ENCODE measurements at regions not wholly inside any gene's neighbourhood (a gene's known extent, or its start where the extent isn't known, plus 50 kb on each side); places are given as distances from the start of the nearest gene placed in this dataset.

DNA sequence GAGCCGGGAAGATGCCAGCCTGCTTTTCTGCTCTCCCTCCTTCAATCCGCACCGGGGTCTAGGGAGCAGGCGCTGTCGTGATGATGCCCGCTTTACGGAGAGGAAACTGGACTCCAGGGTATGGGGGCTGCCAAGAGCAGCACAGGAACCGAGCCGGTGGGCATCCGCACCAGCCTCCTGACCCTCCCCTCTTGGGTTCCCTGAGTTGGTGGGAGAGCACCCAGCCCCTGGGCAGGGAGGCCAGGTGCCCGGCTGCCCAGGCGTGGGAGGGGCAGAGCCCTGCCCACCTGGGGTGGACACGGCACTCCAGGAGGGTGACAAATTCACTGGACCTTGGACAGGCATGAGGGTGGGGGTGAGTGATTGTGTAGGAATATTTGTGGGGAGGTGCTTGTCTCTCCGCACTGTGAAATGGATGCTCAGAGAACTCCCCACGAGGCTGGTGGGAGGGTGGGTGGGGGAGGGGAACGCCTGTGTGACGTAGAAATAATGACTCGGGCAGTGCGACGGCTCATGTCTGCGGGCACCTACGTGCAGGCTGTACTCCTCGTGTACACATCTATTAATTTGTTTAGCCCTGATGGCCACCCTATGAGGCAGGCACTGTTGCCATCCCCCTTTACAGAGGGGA, 173.4 kb downstream of the BMP7 start:
- Histone ChIP-seq H3K9me3 (no peaks in the 10 kb centered on the region), H3K4me3 (no peak overlapping the region), H3K4me1 (peaks cover 0 to 9% (median 4%) of the 10 kb centered on the region in 6 donors), H3K27me3 (replicated peaks in 1 of 7) (peaks cover 0 to 51% (median 5%) of the 10 kb centered on the region in 7 donors), H3K36me3 (no peaks in the 10 kb centered on the region), H3K27ac (no peak overlapping the region)
- TF ChIP-seq POLR2A (IDR thresholded peaks at IDR 0.05) (no peak), POLR2AphosphoS5 (IDR thresholded peaks at IDR 0.05) (no peak)
- TF ChIP-seq, protein P1, sequence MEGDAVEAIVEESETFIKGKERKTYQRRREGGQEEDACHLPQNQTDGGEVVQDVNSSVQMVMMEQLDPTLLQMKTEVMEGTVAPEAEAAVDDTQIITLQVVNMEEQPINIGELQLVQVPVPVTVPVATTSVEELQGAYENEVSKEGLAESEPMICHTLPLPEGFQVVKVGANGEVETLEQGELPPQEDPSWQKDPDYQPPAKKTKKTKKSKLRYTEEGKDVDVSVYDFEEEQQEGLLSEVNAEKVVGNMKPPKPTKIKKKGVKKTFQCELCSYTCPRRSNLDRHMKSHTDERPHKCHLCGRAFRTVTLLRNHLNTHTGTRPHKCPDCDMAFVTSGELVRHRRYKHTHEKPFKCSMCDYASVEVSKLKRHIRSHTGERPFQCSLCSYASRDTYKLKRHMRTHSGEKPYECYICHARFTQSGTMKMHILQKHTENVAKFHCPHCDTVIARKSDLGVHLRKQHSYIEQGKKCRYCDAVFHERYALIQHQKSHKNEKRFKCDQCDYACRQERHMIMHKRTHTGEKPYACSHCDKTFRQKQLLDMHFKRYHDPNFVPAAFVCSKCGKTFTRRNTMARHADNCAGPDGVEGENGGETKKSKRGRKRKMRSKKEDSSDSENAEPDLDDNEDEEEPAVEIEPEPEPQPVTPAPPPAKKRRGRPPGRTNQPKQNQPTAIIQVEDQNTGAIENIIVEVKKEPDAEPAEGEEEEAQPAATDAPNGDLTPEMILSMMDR (IDR thresholded peaks at IDR 0.05 in 8 of 11, conservative IDR thresholded peaks at IDR 0.05 in 3 of 11), result no peak
- peak; percentile 19 for DNase-seq
- intact Hi-C loops (cut with DNase I; ENCODE audit: low total_unique reads), result loop anchor here (5.0 kb wide), 1 partner anchor 254 kb away; no protein-coding TSS in a partner anchor
- WGBS, 5 donors, result 78 to 87% (median 81%) methylated on average over 17 to 23 of the region's 23 CpGs

DNA sequence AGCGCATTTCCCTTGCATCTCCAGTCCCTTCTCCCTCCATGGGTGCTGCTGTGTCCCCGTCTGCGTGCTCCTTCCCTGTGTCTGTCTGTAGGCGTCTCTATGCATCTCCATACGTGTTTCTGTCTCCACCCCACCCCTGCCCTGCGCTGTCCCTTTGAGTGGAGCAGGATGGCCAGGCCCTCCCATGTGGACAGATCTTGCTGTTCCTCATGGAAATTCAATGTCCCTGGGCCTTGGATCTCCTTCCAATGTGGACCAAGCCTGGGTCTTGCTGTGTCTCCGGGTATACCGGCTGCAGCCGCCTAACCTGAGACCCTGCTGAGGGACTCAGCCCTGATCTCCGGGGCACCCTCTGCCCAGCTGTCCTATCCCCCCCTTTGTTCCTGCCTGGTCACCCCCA, 172.7 kb downstream of the BMP7 start:
- 85 to 94% (median 92%) methylated on average over 10 of the region's 10 CpGs for WGBS, 5 donors
- Histone ChIP-seq H3K4me1 (peaks cover 0 to 9% (median 4%) of the 10 kb centered on the region in 6 donors), H3K27ac (no peak overlapping the region), H3K36me3 (no peaks in the 10 kb centered on the region), H3K9me3 (no peaks in the 10 kb centered on the region), H3K4me3 (no peak overlapping the region), H3K27me3 (replicated peaks in 1 of 7) (peaks cover 0 to 48% (median 5%) of the 10 kb centered on the region in 7 donors)
- intact Hi-C loops (cut with DNase I; ENCODE audit: low total_unique reads), result loop anchor here (5.0 kb wide), 1 partner anchor 254 kb away; no protein-coding TSS in a partner anchor
- TF ChIP-seq, protein P1 (IDR thresholded peaks at IDR 0.05 in 8 of 11, conservative IDR thresholded peaks at IDR 0.05 in 3 of 11), result no peak
- TF ChIP-seq POLR2AphosphoS5 (IDR thresholded peaks at IDR 0.05), result no peak
- no peak for TF ChIP-seq POLR2A (IDR thresholded peaks at IDR 0.05)
- peak; percentile 47 for DNase-seq

DNA sequence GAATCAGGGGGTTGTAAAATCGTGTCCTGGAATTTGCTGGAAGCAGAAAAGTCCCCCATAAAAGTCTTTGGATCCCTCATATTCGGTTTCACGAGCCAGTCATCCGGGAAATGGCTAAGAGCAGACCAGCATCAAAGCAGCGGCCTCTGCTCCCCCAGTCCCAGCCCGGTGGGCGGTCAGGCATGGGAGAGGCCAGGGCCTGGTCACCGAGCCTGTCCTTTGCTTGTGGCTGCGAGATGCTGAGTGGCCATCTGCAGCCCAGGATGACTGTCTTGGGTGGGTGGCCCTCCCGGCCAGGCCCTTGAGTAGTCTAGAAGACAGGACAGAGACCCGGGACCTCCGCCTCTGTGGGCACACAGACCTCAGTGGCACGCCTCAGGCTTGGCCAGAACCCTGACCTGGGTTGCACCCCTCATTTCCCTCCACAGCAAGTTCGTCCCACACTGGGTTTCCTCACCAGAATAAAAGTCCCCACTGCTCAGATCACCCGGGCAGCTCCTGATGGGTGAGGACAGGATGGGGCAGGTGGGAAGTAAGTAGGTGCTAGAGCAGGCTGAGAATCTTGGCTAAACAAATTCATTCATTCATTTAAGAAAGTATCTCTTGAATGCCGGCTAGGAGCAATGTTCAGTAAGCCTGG, 172.1 kb downstream of the BMP7 start:
- Histone ChIP-seq H3K27ac (no peak overlapping the region), H3K4me1 (peaks cover 0 to 9% (median 4%) of the 10 kb centered on the region in 6 donors), H3K9me3 (no peaks in the 10 kb centered on the region), H3K27me3 (replicated peaks in 1 of 7) (peaks cover 0 to 44% (median 4%) of the 10 kb centered on the region in 7 donors), H3K36me3 (no peaks in the 10 kb centered on the region), H3K4me3 (no peak overlapping the region)
- peak; percentile 57 for DNase-seq
- intact Hi-C loops (cut with DNase I; ENCODE audit: low total_unique reads), result loop anchor here (5.0 kb wide), 1 partner anchor 253 kb away; no protein-coding TSS in a partner anchor
- TF ChIP-seq, protein P1 (IDR thresholded peaks at IDR 0.05 in 8 of 11, conservative IDR thresholded peaks at IDR 0.05 in 3 of 11), result no peak
- TF ChIP-seq POLR2A (IDR thresholded peaks at IDR 0.05) (no peak), POLR2AphosphoS5 (IDR thresholded peaks at IDR 0.05) (no peak)
- 78 to 88% (median 82%) methylated on average over 12 to 16 of the region's 16 CpGs for WGBS, 5 donors

DNA sequence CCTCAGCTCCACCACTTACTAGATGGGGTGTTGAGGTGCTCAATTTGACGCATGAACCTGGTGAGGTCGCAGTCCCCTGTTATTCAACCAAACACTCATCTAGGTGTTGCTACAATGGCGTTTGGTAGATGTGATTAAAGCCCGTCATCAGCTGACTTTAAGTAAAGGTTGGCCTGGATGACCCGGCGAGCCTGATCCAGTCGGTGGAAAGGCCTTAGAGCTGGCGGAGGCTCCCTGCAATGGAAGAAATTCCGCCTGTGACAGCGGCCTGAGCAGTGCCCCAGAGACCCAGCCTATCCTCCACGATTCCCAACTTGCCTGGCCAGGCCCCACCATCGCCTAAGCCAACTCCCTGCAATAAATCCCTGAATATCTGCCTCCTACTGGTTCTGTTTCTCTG, 171.4 kb downstream of the BMP7 start:
- peak; percentile 59 for DNase-seq
- no peak for TF ChIP-seq POLR2A (IDR thresholded peaks at IDR 0.05)
- TF ChIP-seq POLR2AphosphoS5 (IDR thresholded peaks at IDR 0.05), result no peak
- TF ChIP-seq, protein P1 (IDR thresholded peaks at IDR 0.05 in 8 of 11, conservative IDR thresholded peaks at IDR 0.05 in 3 of 11), result no peak
- Histone ChIP-seq H3K36me3 (no peaks in the 10 kb centered on the region), H3K4me1 (peaks cover 0 to 9% (median 4%) of the 10 kb centered on the region in 6 donors), H3K4me3 (no peak overlapping the region), H3K27me3 (replicated peaks in 1 of 7) (peaks cover 0 to 37% (median 4%) of the 10 kb centered on the region in 7 donors), H3K27ac (no peak overlapping the region), H3K9me3 (no peaks in the 10 kb centered on the region)
- intact Hi-C loops (cut with DNase I; ENCODE audit: low total_unique reads), result loop anchor here (5.0 kb wide), 1 partner anchor 252 kb away; no protein-coding TSS in a partner anchor
- 81 to 87% (median 83%) methylated on average over 10 to 12 of the region's 12 CpGs for WGBS, 5 donors
